Activated CD4-positive, alpha-beta T cell treated with anti-CD3 and anti-CD28 coated beads for 48 hours (primary cell): ENCODE measurements at regions not wholly inside any gene's neighbourhood (a gene's known extent, or its start where the extent isn't known, plus 50 kb on each side); places are given as distances from the start of the nearest gene placed in this dataset.
"Not testable (repeated sequence)": the region's sequence is repeated elsewhere in the genome, so short reads cannot be mapped to it uniquely, and the experiment has no call there.

ENCODE experiments used
- DNase-seq: peaks from one replicate; pipeline ENCODE4 v3.0.0-alpha.2; 2020

DNA sequence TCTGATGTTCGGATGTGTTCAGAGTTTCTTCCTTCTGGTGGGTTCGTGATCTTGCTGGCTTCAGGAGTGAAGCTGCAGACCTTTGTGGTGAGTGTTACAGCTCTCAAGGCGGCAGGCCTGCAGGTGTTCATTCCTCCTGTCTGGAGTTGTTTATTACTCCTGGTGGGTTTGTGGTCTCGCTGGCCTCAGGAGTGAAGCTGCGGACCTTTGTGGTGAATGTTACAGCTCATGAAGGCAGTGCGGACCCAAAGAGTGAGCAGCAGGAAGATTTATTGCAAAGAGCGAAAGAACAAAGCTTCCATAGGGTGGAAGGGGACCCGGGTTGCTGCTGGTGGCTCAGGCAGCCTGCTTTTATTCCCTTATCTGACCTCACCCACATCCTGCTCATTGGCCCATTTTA lies 1226.8 kb upstream of the EPHA6 start:
- not testable (repeated sequence) for DNase-seq

DNA sequence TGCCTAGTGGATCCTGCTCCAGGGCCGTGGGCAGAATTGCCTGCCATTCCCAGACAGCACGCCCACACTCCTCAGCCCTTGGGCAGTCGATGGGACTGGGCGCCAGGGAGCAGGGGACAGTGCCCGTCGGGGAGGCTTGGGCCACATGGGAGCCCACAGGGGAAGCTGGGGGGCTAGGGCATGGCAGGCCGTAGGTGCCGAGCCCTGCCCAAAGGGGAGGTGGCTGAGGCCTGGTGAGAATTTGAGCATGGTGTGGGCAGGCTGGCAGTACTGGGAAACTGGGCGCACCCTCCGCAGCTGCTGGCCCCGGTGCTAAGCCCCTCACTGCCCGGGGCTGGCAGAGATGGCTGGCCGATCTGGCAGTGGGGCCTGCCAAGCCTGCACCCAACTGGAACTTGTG lies 1225.9 kb upstream of the EPHA6 start:
- DNase-seq = no peak

DNA sequence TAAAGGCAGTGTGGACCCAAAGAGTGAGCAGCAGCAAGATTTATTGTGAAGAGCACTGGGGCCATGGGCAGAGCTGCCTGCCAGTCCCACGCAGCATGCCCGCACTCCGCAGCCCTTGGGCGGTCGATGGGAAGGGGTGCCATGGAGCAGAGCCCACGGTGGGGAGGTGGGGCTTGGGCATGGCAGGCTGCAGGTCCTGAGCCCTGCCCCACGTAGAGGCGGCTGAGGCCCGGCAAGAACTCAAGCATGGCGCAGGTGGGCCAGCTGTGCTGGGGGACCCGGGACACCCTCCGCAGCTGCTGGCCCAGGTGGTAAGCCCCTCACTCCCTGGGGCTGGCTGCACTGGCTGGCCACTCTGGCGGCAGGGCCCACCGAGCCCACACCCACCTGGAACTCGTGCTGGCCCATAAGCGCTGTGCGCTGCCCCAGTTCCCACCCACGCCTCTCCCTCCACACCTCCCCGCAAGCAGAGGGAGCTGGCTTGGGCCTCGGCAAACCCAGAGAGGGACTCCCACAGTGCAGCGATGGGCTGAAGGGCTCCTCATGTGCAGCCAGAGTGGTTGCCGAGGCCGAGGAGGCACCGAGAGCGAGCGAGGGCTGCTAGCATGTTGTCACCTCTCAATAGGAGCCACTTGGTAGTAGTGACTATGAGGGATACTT lies 1218.8 kb upstream of the EPHA6 start:
- DNase-seq = no peak

- DNase-seq = no peak
Measured at GRCh38 chr3:95607926-95608325, 1206.5 kb upstream of the EPHA6 start.

DNA sequence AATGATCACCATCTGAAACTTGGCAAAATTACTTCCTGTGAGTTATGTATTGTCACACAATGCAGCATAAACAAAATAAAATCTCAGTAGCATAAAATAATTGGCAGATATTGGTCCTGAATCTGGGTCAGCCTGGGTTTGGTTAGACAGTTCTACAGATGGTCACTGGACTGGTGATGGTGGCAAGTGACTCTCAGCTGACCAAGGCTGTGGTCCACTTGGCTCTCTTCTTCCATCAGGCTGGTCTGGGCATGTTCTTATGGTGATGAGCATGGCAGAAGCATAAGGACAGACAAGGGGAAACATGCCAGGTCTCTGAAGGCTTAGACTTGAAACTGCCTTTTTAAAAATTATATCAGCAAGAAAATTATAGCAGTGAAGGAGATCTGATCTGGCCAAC lies 1205.0 kb upstream of the EPHA6 start:
- DNase-seq = no peak

- DNase-seq = no peak
Measured at GRCh38 chr3:95612611-95613010, 1201.8 kb upstream of the EPHA6 start.

GRCh38 chr3:95613993-95614392 lies 1200.4 kb upstream of the EPHA6 start:
- DNase-seq = no peak

DNA sequence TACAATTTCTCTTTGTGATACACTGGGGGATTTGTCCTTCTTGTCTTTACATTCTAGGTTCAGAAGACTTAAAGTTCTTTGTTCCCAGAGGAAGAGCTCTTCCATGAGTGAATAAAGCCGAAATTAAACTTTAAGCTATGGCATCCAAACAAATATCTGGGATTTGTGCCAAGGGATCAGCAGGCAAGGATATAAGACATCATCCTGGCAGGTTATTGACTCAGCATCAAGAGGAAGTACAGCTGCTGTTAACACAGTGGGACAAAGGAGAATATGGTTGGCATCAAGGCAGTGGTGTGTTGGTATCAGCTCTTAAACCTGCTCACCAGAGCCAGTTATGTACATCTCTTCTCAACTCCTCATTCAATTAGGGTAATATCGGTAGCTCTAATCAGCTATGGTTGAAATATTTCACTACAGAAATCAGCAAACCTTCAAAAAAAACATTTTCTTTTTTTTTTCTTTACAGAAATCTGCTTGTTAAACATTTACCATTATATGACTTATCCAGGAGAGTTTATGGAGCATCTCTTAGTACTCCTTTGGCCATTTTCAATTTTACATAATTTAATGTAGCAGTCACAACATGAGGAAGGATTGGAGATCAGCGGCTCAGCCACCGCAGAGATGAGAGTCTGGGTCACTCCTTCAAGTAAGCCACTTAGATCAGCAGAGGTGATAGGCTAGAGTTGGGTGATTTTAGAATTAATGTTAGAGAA lies 1198.6 kb upstream of the EPHA6 start:
- DNase-seq = no peak

- no peak for DNase-seq
Measured at GRCh38 chr3:95626107-95626506, 1188.3 kb upstream of the EPHA6 start.

- no peak for DNase-seq
Measured at GRCh38 chr3:95627293-95627692, 1187.1 kb upstream of the EPHA6 start.

DNA sequence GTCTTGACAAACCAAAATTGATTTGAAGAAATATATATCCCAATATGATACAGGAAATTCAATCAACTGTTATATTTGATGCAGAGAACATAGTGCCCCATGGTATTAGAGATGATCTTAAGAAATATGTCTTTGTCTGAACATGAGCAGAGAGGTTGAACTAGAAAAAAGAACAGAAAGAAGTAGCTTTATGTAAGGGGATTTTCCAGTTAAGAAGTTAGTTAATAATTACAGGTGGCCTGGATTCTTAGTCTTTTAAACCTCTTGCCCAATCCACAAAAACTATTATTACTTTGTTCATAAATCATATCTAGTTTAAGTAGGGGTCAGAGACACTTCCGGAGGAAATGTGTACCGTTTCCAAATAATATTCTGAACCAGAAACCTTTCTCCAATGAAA lies 1186.7 kb upstream of the EPHA6 start:
- no peak for DNase-seq

DNA sequence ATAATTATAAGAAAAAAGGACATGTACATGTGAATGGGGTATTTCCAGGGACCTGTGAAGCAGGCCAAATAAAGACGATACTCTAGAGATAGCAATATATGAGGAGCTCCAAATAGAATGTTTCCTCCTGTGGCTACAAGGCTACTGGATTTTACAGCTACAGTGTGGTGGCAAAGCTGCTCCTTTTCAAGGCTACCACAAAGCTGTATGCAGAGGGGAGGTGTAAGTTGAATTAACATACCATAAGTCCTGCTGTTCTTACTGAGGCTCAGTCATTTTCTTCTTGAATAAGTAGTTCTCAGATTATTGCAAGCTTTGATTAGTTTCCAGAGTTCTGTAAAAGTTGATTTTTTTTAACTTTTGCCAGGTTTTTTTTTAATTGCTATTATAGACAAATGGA lies 1184.6 kb upstream of the EPHA6 start:
- no peak for DNase-seq

- DNase-seq = no peak
Measured at GRCh38 chr3:95645291-95645690, 1169.1 kb upstream of the EPHA6 start.

- DNase-seq = no peak
Measured at GRCh38 chr3:95654570-95655362, 1159.6 kb upstream of the EPHA6 start.

- DNase-seq = no peak
Measured at GRCh38 chr3:95655363-95655986, 1158.9 kb upstream of the EPHA6 start.

GRCh38 chr3:95670765-95671164 lies 1143.6 kb upstream of the EPHA6 start:
- no peak for DNase-seq

DNA sequence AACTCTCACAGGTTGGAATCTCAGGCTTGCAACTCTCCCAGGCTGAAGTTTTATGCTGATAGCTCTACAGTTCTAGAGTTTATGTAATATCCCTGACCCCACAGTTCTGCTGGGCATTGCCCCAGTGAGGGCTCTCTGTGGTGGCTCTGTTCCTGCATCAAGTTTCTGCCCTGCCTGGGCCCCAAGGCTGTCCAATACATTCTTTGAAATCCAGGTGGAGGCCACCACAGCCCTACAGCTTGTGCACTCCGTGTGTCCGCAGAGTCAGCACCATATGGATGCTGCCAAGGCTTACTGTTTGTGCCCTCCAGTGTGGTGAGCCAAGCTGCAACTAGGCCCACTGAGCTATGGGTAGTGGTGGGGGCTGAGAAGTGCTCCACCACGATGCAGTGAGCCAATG lies 1141.2 kb upstream of the EPHA6 start:
- DNase-seq = no peak

DNA sequence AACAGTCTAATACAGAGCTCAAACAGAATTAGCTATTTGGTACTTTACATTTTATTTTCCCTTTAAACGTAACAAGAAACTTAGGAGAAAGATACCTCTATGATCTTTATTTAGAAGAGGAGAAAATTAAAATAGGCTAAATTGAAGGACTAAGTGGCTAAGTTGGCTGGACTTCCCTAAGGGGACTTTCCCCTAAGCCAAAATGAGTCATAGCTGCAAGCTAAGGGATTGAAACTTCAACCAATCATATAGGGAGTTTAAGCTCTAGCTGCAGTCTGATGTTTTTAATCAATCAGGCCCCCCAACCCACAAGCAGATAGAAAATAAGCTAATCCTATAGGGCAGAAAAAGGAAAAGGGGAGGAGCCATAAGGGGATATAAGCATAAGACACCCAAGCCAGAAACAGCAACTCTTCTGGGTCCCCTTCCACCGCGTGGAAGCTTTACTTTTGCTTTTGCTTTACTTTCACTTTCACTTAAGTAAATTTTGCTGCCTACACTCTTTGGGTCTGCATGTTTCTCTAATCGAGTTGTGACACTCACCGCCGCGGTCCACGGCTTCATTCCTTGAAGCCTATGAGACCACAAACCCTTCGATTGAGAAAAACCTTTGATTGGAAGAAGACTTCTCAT lies 1108.5 kb upstream of the EPHA6 start:
- peak; percentile 5 for DNase-seq

GRCh38 chr3:95707268-95707667 lies 1107.1 kb upstream of the EPHA6 start:
- no peak for DNase-seq

- no peak for DNase-seq
Measured at GRCh38 chr3:95710684-95711083, 1103.7 kb upstream of the EPHA6 start.

GRCh38 chr3:95711789-95712188 lies 1102.6 kb upstream of the EPHA6 start:
- no peak for DNase-seq

DNA sequence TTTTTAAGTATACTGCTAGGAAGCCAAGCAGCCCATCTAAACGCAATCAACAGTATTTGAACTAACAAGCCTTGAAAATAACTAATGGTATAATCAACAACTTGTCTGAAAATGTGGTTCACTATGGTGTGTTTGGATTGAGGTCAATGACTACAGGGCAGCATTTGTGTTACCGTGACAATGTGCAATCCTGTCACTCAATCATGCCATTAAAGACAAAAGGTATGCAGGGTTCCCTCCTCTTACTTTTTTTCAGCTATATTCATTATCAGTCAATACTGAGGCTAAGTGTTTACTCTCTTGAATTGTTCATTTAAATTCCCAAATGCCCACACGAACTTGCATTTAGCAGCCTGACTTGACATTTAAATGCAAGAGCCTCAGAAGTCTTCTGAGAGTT lies 1099.3 kb upstream of the EPHA6 start:
- no peak for DNase-seq

DNA sequence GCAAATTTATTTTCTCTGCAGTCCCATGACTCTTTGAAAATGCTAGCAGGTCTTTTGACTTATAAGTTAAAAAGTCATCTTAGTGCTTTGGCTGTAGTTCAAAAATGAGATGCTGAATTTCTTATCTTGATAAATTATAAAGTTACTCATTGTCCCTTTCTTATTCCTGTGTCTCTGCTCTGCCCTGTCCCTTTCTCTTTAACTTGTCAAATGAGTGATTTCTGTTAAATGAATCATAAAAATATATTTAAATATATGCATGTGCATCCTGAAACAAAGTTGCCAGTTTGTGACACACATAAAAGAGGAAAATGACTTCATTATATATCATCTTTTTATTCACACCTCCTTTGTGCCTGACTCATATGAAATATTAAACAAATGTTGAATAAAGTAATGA lies 1097.3 kb upstream of the EPHA6 start:
- no peak for DNase-seq
